H1 (cell line): ENCODE measurements at regions not wholly inside any gene's neighbourhood (a gene's known extent, or its start where the extent isn't known, plus 50 kb on each side); places are given as distances from the start of the nearest gene placed in this dataset.

ENCODE experiments used
- CTCF ChIA-PET: fragments of 300-600 bp; sonication (Branson Sonifier 250); formaldehyde crosslinking; loops from one replicate; lab custom pipeline; 2021; ENCODE audit not compliant: partially characterized antibody; lab: Charles Lee
- POLR2A ChIA-PET: fragments of 300-600 bp; sonication (Branson Sonifier 250); formaldehyde crosslinking; loops from one replicate; lab custom pipeline; 2021; ENCODE audit warnings: inconsistent platforms; ENCODE audit not compliant: partially characterized antibody; lab: Charles Lee
- DNase-seq, 2 experiments: peaks; one replicate each; pipeline versions ENCODE4 v3.0.0 to v3.0.0-alpha.2; 2010 to 2022; ENCODE audit warnings: low spot score in 2 of 2, low read depth in 1 of 2, mixed read lengths in 1 of 2
- FAIRE-seq: peaks from 2 replicates; lab custom pipeline; 2011; peaks lifted over from hg19 to GRCh38; lab: Jason Lieb, UNC
- H2AFZ ChIP-seq: 2 replicates; pipeline ENCODE4 v1.8.1; 2012; ENCODE audit warnings: low read length, inconsistent platforms
- H2AK5ac ChIP-seq: 2 replicates; pipeline ENCODE4 v1.6.1; 2013; ENCODE audit warnings: low read depth, low read length
- H2BK120ac ChIP-seq: replicated peaks from 2 replicates; pipeline ENCODE3; 2013; ENCODE audit warnings: low read depth, low read length, inconsistent platforms
- H2BK12ac ChIP-seq: 2 replicates; pipeline ENCODE4 v1.6.1; 2013; ENCODE audit warnings: low read depth, low read length
- H2BK15ac ChIP-seq: 2 replicates; pipeline ENCODE4 v1.6.1; 2013; ENCODE audit warnings: low read length
- H2BK20ac ChIP-seq: 2 replicates; pipeline ENCODE4 v1.6.1; 2013; ENCODE audit warnings: low read length
- H2BK5ac ChIP-seq: 2 replicates; pipeline ENCODE4 v1.6.1; 2013; ENCODE audit warnings: low read depth, low read length
- H3K14ac ChIP-seq: 2 replicates; pipeline ENCODE4 v1.6.1; 2013; ENCODE audit warnings: inconsistent platforms; ENCODE audit not compliant: insufficient read length
- H3K18ac ChIP-seq: 2 replicates; pipeline ENCODE4 v1.6.1; 2013; ENCODE audit warnings: low read length; ENCODE audit errors: extremely low read depth
- H3K23ac ChIP-seq: 2 replicates; pipeline ENCODE4 v1.6.1; 2013; ENCODE audit warnings: inconsistent platforms; ENCODE audit not compliant: insufficient read length
- H3K23me2 ChIP-seq: 2 replicates; pipeline ENCODE4 v1.6.1; 2013; ENCODE audit warnings: low read depth, low read length
- H3K27ac ChIP-seq: 2 replicates; pipeline ENCODE4 v1.6.1; 2011; ENCODE audit warnings: low read depth, low read length, inconsistent platforms
- H3K27me3 ChIP-seq, 4 experiments: replicated peaks in 1 of 4; 1 replicate in 1 of 4; 2 replicates in 3 of 4; pipeline versions ENCODE4 v1.6.1 to v1.8.1; 2011 to 2013; ENCODE audit warnings: low read length in 3 of 4, mild to moderate bottlenecking in 3 of 4, inconsistent platforms in 2 of 4, mixed read lengths in 2 of 4, moderate library complexity in 1 of 4; ENCODE audit not compliant: control insufficient read depth in 3 of 4, insufficient read depth in 3 of 4; ENCODE audit errors: extremely low read depth in 1 of 4
- H3K36me3 ChIP-seq, 4 experiments: 2 replicates each; pipeline versions ENCODE4 v1.6.1 to v1.8.1; 2011 to 2013; ENCODE audit warnings: mild to moderate bottlenecking in 4 of 4, low read length in 3 of 4, moderate library complexity in 2 of 4, control low read depth in 1 of 4, inconsistent platforms in 1 of 4; ENCODE audit not compliant: insufficient read depth in 4 of 4, control insufficient read depth in 2 of 4
- H3K4ac ChIP-seq: replicated peaks from 2 replicates; pipeline ENCODE3; 2013; ENCODE audit warnings: low read length, low read depth, mixed read lengths, inconsistent platforms; ENCODE audit not compliant: insufficient read length
- H3K4me1 ChIP-seq, 4 experiments: replicated peaks in 1 of 4; 1 replicate in 1 of 4; 2 replicates in 3 of 4; pipeline versions ENCODE4 v1.6.1 to v1.8.1; 2011 to 2013; ENCODE audit warnings: low read length in 3 of 4, inconsistent platforms in 2 of 4, mixed read lengths in 1 of 4; ENCODE audit not compliant: insufficient read depth in 4 of 4, control insufficient read depth in 3 of 4
- H3K4me2 ChIP-seq, 2 experiments: 2 replicates each; pipeline versions ENCODE4 v1.6.1 to v1.8.1; 2011 to 2013; ENCODE audit warnings: low read depth in 2 of 2, low read length in 2 of 2, control low read depth in 1 of 2, inconsistent platforms in 1 of 2, mild to moderate bottlenecking in 1 of 2; ENCODE audit not compliant: insufficient read depth in 1 of 2
- H3K4me3 ChIP-seq, 4 experiments: fragments of 200-600, 300-600 bp in 1 of 4; sonication (generic), shearing (Covaris generic), sonication (Bioruptor Twin) in 1 of 4; 2 replicates each; pipeline versions ENCODE4 v1.5.1 to v1.8.1; 2011 to 2016; ENCODE audit warnings: low read length in 4 of 4, low read depth in 3 of 4, control low read depth in 2 of 4, inconsistent platforms in 2 of 4, mild to moderate bottlenecking in 2 of 4, mixed read lengths in 1 of 4, moderate library complexity in 1 of 4; ENCODE audit not compliant: insufficient read depth in 2 of 4; ENCODE audit errors: extremely low read depth in 1 of 4
- H3K56ac ChIP-seq: replicated peaks from 2 replicates; pipeline ENCODE3; 2013; ENCODE audit warnings: low read depth, mild to moderate bottlenecking, mixed read lengths, low read length, inconsistent platforms; ENCODE audit not compliant: insufficient read length
- H3K79me1 ChIP-seq: 2 replicates; pipeline ENCODE4 v1.6.1; 2013; ENCODE audit warnings: low read depth, low read length, control low read depth
- H3K79me2 ChIP-seq, 2 experiments: 2 replicates each; pipeline versions ENCODE4 v1.6.1 to v1.8.1; 2012 to 2013; ENCODE audit warnings: low read length in 2 of 2, mild to moderate bottlenecking in 2 of 2, inconsistent platforms in 1 of 2; ENCODE audit not compliant: insufficient read depth in 2 of 2, control insufficient read depth in 1 of 2
- H3K9ac ChIP-seq, 4 experiments: replicated peaks in 1 of 4; 1 replicate in 1 of 4; 2 replicates in 3 of 4; pipeline versions ENCODE4 v1.6.1 to v1.8.1; 2011 to 2013; ENCODE audit warnings: low read depth in 3 of 4, low read length in 3 of 4, control low read depth in 2 of 4, mild to moderate bottlenecking in 2 of 4, moderate library complexity in 2 of 4, inconsistent platforms in 1 of 4; ENCODE audit errors: extremely low read depth in 1 of 4
- H3K9me3 ChIP-seq, 2 experiments: 2 replicates each; pipeline versions ENCODE4 v1.6.1 to v1.8.1; 2012 to 2013; ENCODE audit warnings: mild to moderate bottlenecking in 2 of 2, moderate library complexity in 2 of 2, control low read depth in 1 of 2, inconsistent platforms in 1 of 2, low read depth in 1 of 2, low read length in 1 of 2, mixed read lengths in 1 of 2; ENCODE audit not compliant: insufficient read depth in 2 of 2
- H4K20me1 ChIP-seq, 2 experiments: replicated peaks in 1 of 2; 2 replicates each; pipeline versions ENCODE3 to v1.8.1; 2011 to 2013; ENCODE audit warnings: inconsistent platforms in 2 of 2, low read length in 2 of 2, mild to moderate bottlenecking in 1 of 2; ENCODE audit not compliant: insufficient read depth in 2 of 2, control insufficient read depth in 1 of 2
- H4K5ac ChIP-seq: 2 replicates; pipeline ENCODE4 v1.6.1; 2013; ENCODE audit warnings: low read length, low read depth, mixed read lengths, inconsistent platforms; ENCODE audit not compliant: insufficient read length
- H4K8ac ChIP-seq: 2 replicates; pipeline ENCODE4 v1.8.0; 2013; ENCODE audit warnings: mild to moderate bottlenecking, moderate library complexity, low read length, inconsistent platforms; ENCODE audit not compliant: insufficient read depth; ENCODE audit errors: extremely low read depth
- H4K91ac ChIP-seq: replicated peaks from 2 replicates; pipeline ENCODE3; 2013; ENCODE audit warnings: low read length, mixed read lengths, inconsistent platforms; ENCODE audit not compliant: insufficient read length
- ASH2L ChIP-seq: fragments of 200-600, 300-600 bp; sonication (generic); IDR thresholded peaks from one replicate; pipeline ENCODE4 v1.7.1; 2017; ENCODE audit warnings: low read length
- ATF2 ChIP-seq: IDR thresholded peaks from 2 replicates; pipeline ENCODE4 v1.6.1; 2012; ENCODE audit warnings: low read length, inconsistent platforms
- GABPA ChIP-seq: IDR thresholded peaks from 2 replicates; pipeline ENCODE4 v1.6.1; 2011; ENCODE audit warnings: mild to moderate bottlenecking, low read length, moderate library complexity, borderline replicate concordance; ENCODE audit not compliant: insufficient read depth
- NANOG ChIP-seq: IDR thresholded peaks from 2 replicates; pipeline ENCODE4 v1.6.1; 2011; ENCODE audit warnings: low read length, low read depth, mild to moderate bottlenecking, inconsistent platforms; ENCODE audit not compliant: insufficient read depth, poor library complexity, severe bottlenecking
- NRF1 ChIP-seq: IDR thresholded peaks from 2 replicates; pipeline ENCODE4 v1.6.1; 2011; ENCODE audit warnings: mild to moderate bottlenecking, low read depth, low read length, improper control_type of control experiment
- POU5F1 ChIP-seq: IDR thresholded peaks from 2 replicates; pipeline ENCODE4 v1.6.1; 2011; ENCODE audit warnings: low read depth, mild to moderate bottlenecking, low read length, moderate library complexity
- TAF7 ChIP-seq: optimal IDR thresholded peaks from 2 replicates; pipeline ENCODE3; 2011; ENCODE audit warnings: low read depth, mild to moderate bottlenecking, inconsistent platforms, low read length, moderate library complexity, borderline replicate concordance
- WGBS, 2 experiments: shearing (Covaris generic) in 1 of 2; methylation state at CpG; one replicate each; pipeline versions ENCODE4 v1.1.6 to v1.1.7; 2013 to 2015; ENCODE audit warnings: low lambda C conversion rate in 2 of 2, mixed read lengths in 2 of 2, inconsistent platforms in 1 of 2, low coverage in 1 of 2, missing lambda C conversion rate in 1 of 2; ENCODE audit not compliant: insufficient replicate concordance in 2 of 2, insufficient coverage in 1 of 2, insufficient read length in 1 of 2; ENCODE audit errors: extremely low coverage in 1 of 2, missing lambda C conversion rate in 1 of 2; 5-methylcytosine and 5-hydroxymethylcytosine counted together
- TF ChIP-seq, protein P1 (sequence below): IDR thresholded peaks from 2 replicates; pipeline ENCODE4 v1.6.1; 2012; ENCODE audit warnings: inconsistent platforms

GRCh38 chr13:33659894-33660293 is 158.1 kb upstream of the RFC3 start:
- no peaks in the 10 kb centered on the region for H3K23me2 ChIP-seq
- H3K27ac ChIP-seq: no peak overlapping the region
- H3K18ac ChIP-seq: no peak overlapping the region
- no peak overlapping the region for H3K14ac ChIP-seq
- H3K79me1 ChIP-seq: no peaks in the 10 kb centered on the region
- no peak overlapping the region for H3K4me3 ChIP-seq
- no peak overlapping the region for H4K8ac ChIP-seq
- peaks cover 0 to 1% (median 0%) of the 10 kb centered on the region in 4 experiments; a peak in 1 of 7 replicates for H3K27me3 ChIP-seq
- no peaks in the 10 kb centered on the region for H3K4me1 ChIP-seq
- H2AFZ ChIP-seq: no peak overlapping the region
- H2BK12ac ChIP-seq: no peak overlapping the region
- H3K4me2 ChIP-seq: no peak overlapping the region
- H3K23ac ChIP-seq: no peak overlapping the region
- 92% methylated on average over 2 of the region's 2 CpGs; no CpG with 5 or more reads in 1 of the 2 experiments for WGBS, 2 experiments
- no peaks in the 10 kb centered on the region for H3K79me2 ChIP-seq
- DNase-seq (no peak), FAIRE-seq (no peak)
- no peak overlapping the region for H2BK120ac ChIP-seq
- no peak overlapping the region for H2BK20ac ChIP-seq
- H3K9me3 ChIP-seq: no peaks in the 10 kb centered on the region
- H3K56ac ChIP-seq: no peak overlapping the region
- H4K5ac ChIP-seq: no peak overlapping the region
- H2AK5ac ChIP-seq: no peak overlapping the region
- no peak overlapping the region for H2BK5ac ChIP-seq
- no peaks in the 10 kb centered on the region for H4K20me1 ChIP-seq
- no peak overlapping the region for H3K4ac ChIP-seq
- CTCF ChIA-PET: interaction anchor here (0.6 to 1.1 kb wide), 2 partner anchors 9 to 839 kb away, joined by 3 read pairs; no protein-coding TSS in a partner anchor
- no peak overlapping the region for H3K9ac ChIP-seq
- TF ChIP-seq ATF2 (no peak), NANOG (no peak), ASH2L (no peak), GABPA (no peak), POU5F1 (no peak), TAF7 (no peak), NRF1 (no peak)
- TF ChIP-seq, protein P1, sequence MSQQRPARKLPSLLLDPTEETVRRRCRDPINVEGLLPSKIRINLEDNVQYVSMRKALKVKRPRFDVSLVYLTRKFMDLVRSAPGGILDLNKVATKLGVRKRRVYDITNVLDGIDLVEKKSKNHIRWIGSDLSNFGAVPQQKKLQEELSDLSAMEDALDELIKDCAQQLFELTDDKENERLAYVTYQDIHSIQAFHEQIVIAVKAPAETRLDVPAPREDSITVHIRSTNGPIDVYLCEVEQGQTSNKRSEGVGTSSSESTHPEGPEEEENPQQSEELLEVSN: no peak
- H3K36me3 ChIP-seq: no peaks in the 10 kb centered on the region
- POLR2A ChIA-PET: interaction anchor here (1.1 kb wide), 1 partner anchor 8 kb away, joined by 3 read pairs; no protein-coding TSS in a partner anchor
- H2BK15ac ChIP-seq: no peak overlapping the region
- no peak overlapping the region for H4K91ac ChIP-seq
